T-helper 17 cell (primary cell): ENCODE measurements at regions not wholly inside any gene's neighbourhood (a gene's known extent, or its start where the extent isn't known, plus 50 kb on each side); places are given as distances from the start of the nearest gene placed in this dataset.

Source experiments
- ATAC-seq: fragments of 150-1000 bp; cut with Tn5 transposase; 2 replicates; pipeline ENCODE4 v1.10.0; 2021; ENCODE audit warnings: mild to moderate bottlenecking, moderate library complexity
- DNase-seq, 3 donors: peaks; one replicate each; pipeline versions ENCODE4 v3.0.0 to v3.0.0-alpha.2; 2020 to 2021
- H3K9me3 ChIP-seq: one replicate; pipeline ENCODE4 v1.7.0; 2013; ENCODE audit warnings: low read length, mild to moderate bottlenecking; ENCODE audit not compliant: control insufficient read depth, poor library complexity, severe bottlenecking
- H3K27ac Mint-ChIP-seq: one replicate; pipeline ENCODE4 v1.8.0; 2022; ENCODE audit warnings: mild to moderate bottlenecking, moderate library complexity, mixed read lengths
- H3K27me3 Mint-ChIP-seq: one replicate; pipeline ENCODE4 v1.8.0; 2022; ENCODE audit warnings: mixed read lengths
- H3K36me3 Mint-ChIP-seq: one replicate; pipeline ENCODE4 v1.8.0; 2022; ENCODE audit warnings: low read depth, mixed read lengths
- H3K4me1 Mint-ChIP-seq: one replicate; pipeline ENCODE4 v1.8.0; 2022; ENCODE audit warnings: mild to moderate bottlenecking, mixed read lengths
- H3K4me3 Mint-ChIP-seq: one replicate; pipeline ENCODE4 v1.8.0; 2022; ENCODE audit warnings: mild to moderate bottlenecking, moderate library complexity, mixed read lengths

- no peak for ATAC-seq
- Mint-ChIP-seq H3K36me3 (peaks cover 3% of the 10 kb centered on the region), H3K27me3 (no peaks in the 10 kb centered on the region), H3K27ac (no peak overlapping the region), H3K4me1 (peaks cover 4% of the 10 kb centered on the region), H3K4me3 (no peak overlapping the region)
- H3K9me3 ChIP-seq: no peaks in the 10 kb centered on the region
- DNase-seq: no peak
Measured at GRCh38 chr1:193868425-193868824, 682.0 kb upstream of the B3GALT2 start.

- DNase-seq (no peak), ATAC-seq (no peak)
- Mint-ChIP-seq H3K36me3 (no peaks in the 10 kb centered on the region), H3K4me1 (no peaks in the 10 kb centered on the region), H3K27me3 (no peaks in the 10 kb centered on the region), H3K4me3 (no peak overlapping the region), H3K27ac (no peak overlapping the region)
- H3K9me3 ChIP-seq: no peaks in the 10 kb centered on the region
Measured at GRCh38 chr1:193856261-193856660, 669.8 kb upstream of the B3GALT2 start.

GRCh38 chr1:193850745-193851144 lies 664.3 kb upstream of the B3GALT2 start:
- no peaks in the 10 kb centered on the region for H3K9me3 ChIP-seq
- ATAC-seq: no peak
- Mint-ChIP-seq H3K4me3 (no peak overlapping the region), H3K4me1 (no peaks in the 10 kb centered on the region), H3K27ac (no peak overlapping the region), H3K27me3 (no peaks in the 10 kb centered on the region), H3K36me3 (no peaks in the 10 kb centered on the region)
- no peak for DNase-seq

- no peak overlapping the region for H3K4me3 Mint-ChIP-seq
- H3K4me1 Mint-ChIP-seq: no peaks in the 10 kb centered on the region
- H3K27me3 Mint-ChIP-seq: no peaks in the 10 kb centered on the region
- no peaks in the 10 kb centered on the region for H3K9me3 ChIP-seq
- DNase-seq: no peak
- no peak overlapping the region for H3K27ac Mint-ChIP-seq
- no peak for ATAC-seq
- no peaks in the 10 kb centered on the region for H3K36me3 Mint-ChIP-seq
Measured at GRCh38 chr1:193846876-193847604, 660.6 kb upstream of the B3GALT2 start.

GRCh38 chr1:193846411-193846810 lies 660.0 kb upstream of the B3GALT2 start:
- ATAC-seq (no peak), DNase-seq (no peak)
- Mint-ChIP-seq H3K27ac (no peak overlapping the region), H3K4me3 (no peak overlapping the region), H3K27me3 (no peaks in the 10 kb centered on the region), H3K4me1 (no peaks in the 10 kb centered on the region), H3K36me3 (no peaks in the 10 kb centered on the region)
- H3K9me3 ChIP-seq: no peaks in the 10 kb centered on the region

- Mint-ChIP-seq H3K27ac (no peak overlapping the region), H3K4me1 (no peaks in the 10 kb centered on the region)
- no peak for DNase-seq
Measured at GRCh38 chr1:193841857-193842256, 655.4 kb upstream of the B3GALT2 start.

GRCh38 chr1:193831465-193831864 lies 645.1 kb upstream of the B3GALT2 start:
- H3K27me3 Mint-ChIP-seq: no peaks in the 10 kb centered on the region
- no peak for ATAC-seq
- peak overlapping the region; percentile 5 for H3K27ac Mint-ChIP-seq
- H3K9me3 ChIP-seq: no peaks in the 10 kb centered on the region
- no peak for DNase-seq
- H3K4me3 Mint-ChIP-seq: no peak overlapping the region
- H3K36me3 Mint-ChIP-seq: no peaks in the 10 kb centered on the region
- no peaks in the 10 kb centered on the region for H3K4me1 Mint-ChIP-seq

More at GRCh38 chr1:193841857-193842256, 655.4 kb upstream of the B3GALT2 start:
- Mint-ChIP-seq H3K36me3 (peaks cover 2% of the 10 kb centered on the region), H3K4me3 (no peak overlapping the region), H3K27me3 (no peaks in the 10 kb centered on the region)
- no peak for ATAC-seq
- H3K9me3 ChIP-seq: no peaks in the 10 kb centered on the region

- peaks cover 4% of the 10 kb centered on the region for H3K36me3 Mint-ChIP-seq
- H3K4me3 Mint-ChIP-seq: no peak overlapping the region
- DNase-seq: no peak
- ATAC-seq: no peak
- no peaks in the 10 kb centered on the region for H3K27me3 Mint-ChIP-seq
- no peaks in the 10 kb centered on the region for H3K9me3 ChIP-seq
- no peaks in the 10 kb centered on the region for H3K4me1 Mint-ChIP-seq
- no peak overlapping the region for H3K27ac Mint-ChIP-seq
Measured at GRCh38 chr1:193827516-193827915, 641.1 kb upstream of the B3GALT2 start.

- Mint-ChIP-seq H3K27ac (no peak overlapping the region), H3K4me1 (no peaks in the 10 kb centered on the region), H3K27me3 (no peaks in the 10 kb centered on the region), H3K36me3 (peaks cover 4% of the 10 kb centered on the region), H3K4me3 (no peak overlapping the region)
- DNase-seq (no peak), ATAC-seq (no peak)
- H3K9me3 ChIP-seq: peaks cover 5% of the 10 kb centered on the region
Measured at GRCh38 chr1:193819376-193819775, 633.0 kb upstream of the B3GALT2 start.

- H3K4me1 Mint-ChIP-seq: no peaks in the 10 kb centered on the region
- ATAC-seq: no peak
Measured at GRCh38 chr1:193807208-193807607, 620.8 kb upstream of the B3GALT2 start.

GRCh38 chr1:193806079-193807048 lies 620.0 kb upstream of the B3GALT2 start:
- no peak for ATAC-seq
- H3K4me1 Mint-ChIP-seq: no peaks in the 10 kb centered on the region
- no peak overlapping the region for H3K4me3 Mint-ChIP-seq
- no peaks in the 10 kb centered on the region for H3K9me3 ChIP-seq
- no peaks in the 10 kb centered on the region for H3K27me3 Mint-ChIP-seq
- no peak for DNase-seq
- no peak overlapping the region for H3K27ac Mint-ChIP-seq
- no peaks in the 10 kb centered on the region for H3K36me3 Mint-ChIP-seq

More at GRCh38 chr1:193807208-193807607, 620.8 kb upstream of the B3GALT2 start:
- H3K4me3 Mint-ChIP-seq: no peak overlapping the region
- no peaks in the 10 kb centered on the region for H3K36me3 Mint-ChIP-seq
- H3K27me3 Mint-ChIP-seq: no peaks in the 10 kb centered on the region
- H3K9me3 ChIP-seq: no peaks in the 10 kb centered on the region
- H3K27ac Mint-ChIP-seq: no peak overlapping the region
- no peak for DNase-seq

GRCh38 chr1:193799948-193800690 lies 613.7 kb upstream of the B3GALT2 start:
- H3K27ac Mint-ChIP-seq: no peak overlapping the region
- DNase-seq (no peak), ATAC-seq (no peak)
- H3K9me3 ChIP-seq: no peaks in the 10 kb centered on the region
- no peaks in the 10 kb centered on the region for H3K27me3 Mint-ChIP-seq
- H3K36me3 Mint-ChIP-seq: peaks cover 3% of the 10 kb centered on the region
- no peak overlapping the region for H3K4me3 Mint-ChIP-seq
- peaks cover 3% of the 10 kb centered on the region for H3K4me1 Mint-ChIP-seq

- H3K27me3 Mint-ChIP-seq: no peaks in the 10 kb centered on the region
- DNase-seq (no peak), ATAC-seq (no peak)
- H3K36me3 Mint-ChIP-seq: peaks cover 3% of the 10 kb centered on the region
- no peak overlapping the region for H3K4me3 Mint-ChIP-seq
- H3K27ac Mint-ChIP-seq: no peak overlapping the region
- H3K9me3 ChIP-seq: no peaks in the 10 kb centered on the region
- H3K4me1 Mint-ChIP-seq: peaks cover 3% of the 10 kb centered on the region
Measured at GRCh38 chr1:193799371-193799770, 613.0 kb upstream of the B3GALT2 start.
